Erythroblast (primary cell): ENCODE measurements at regions not wholly inside any gene's neighbourhood (a gene's known extent, or its start where the extent isn't known, plus 50 kb on each side); places are given as distances from the start of the nearest gene placed in this dataset.

Source experiments
- GATA1 ChIP-seq: IDR thresholded peaks from 2 replicates; pipeline ENCODE4 v1.6.1; 2011; ENCODE audit warnings: low read depth, mild to moderate bottlenecking, control low read depth, low read length, moderate library complexity
- POLR2A ChIP-seq: IDR thresholded peaks from 2 replicates; pipeline ENCODE4 v1.6.1; 2011; ENCODE audit warnings: mild to moderate bottlenecking, low read length

- TF ChIP-seq POLR2A (no peak), GATA1 (no peak)
Measured at GRCh38 chr10:108544500-108545120, 1378.7 kb downstream of the XPNPEP1 start.
